ENCODE measurements at regions not wholly inside any gene's neighbourhood (a gene's known extent, or its start where the extent isn't known, plus 50 kb on each side); places are given as distances from the start of the nearest gene placed in this dataset.

GRCh38 chr2:107462181-107462580 is 364.5 kb upstream of the RGPD4 start:
- Histone ChIP-seq H3K79me2 (ENCODE audit: insufficient read depth, low read depth) (no peaks in the 10 kb centered on the region), H3K4me1 (ENCODE audit: low read depth, poor library complexity, severe bottlenecking) (no peaks in the 10 kb centered on the region), H3K27me3 (ENCODE audit: insufficient read depth, low read depth) (no peaks in the 10 kb centered on the region), H2AFZ (ENCODE audit: low read depth) (no peak overlapping the region), H3K4me2 (no peak overlapping the region), H3K9ac (no peak overlapping the region), H3K36me3 (ENCODE audit: insufficient read depth) (no peaks in the 10 kb centered on the region), H3K4me3 (IDR thresholded peaks at IDR 0.05; ENCODE audit: insufficient read depth, low read depth, low read length) (no peak overlapping the region), H4K20me1 (ENCODE audit: insufficient read depth) (no peaks in the 10 kb centered on the region), H3K27ac (no peak overlapping the region)
- no peak for TF ChIP-seq CTCF (conservative IDR thresholded peaks at IDR 0.05; ENCODE audit: low read depth, low read length)

GRCh38 chr2:107466241-107466640 is 360.5 kb upstream of the RGPD4 start:
- H3K4me1 ChIP-seq (ENCODE audit: low read depth, poor library complexity, severe bottlenecking) = no peaks in the 10 kb centered on the region
- no peak for TF ChIP-seq CTCF (conservative IDR thresholded peaks at IDR 0.05; ENCODE audit: low read depth, low read length)
- H3K9ac ChIP-seq = no peak overlapping the region
- no peaks in the 10 kb centered on the region for H3K79me2 ChIP-seq (ENCODE audit: insufficient read depth, low read depth)
- H3K4me2 ChIP-seq = no peak overlapping the region
- H3K36me3 ChIP-seq (ENCODE audit: insufficient read depth) = no peaks in the 10 kb centered on the region
- H3K27me3 ChIP-seq (ENCODE audit: insufficient read depth, low read depth) = no peaks in the 10 kb centered on the region
- H3K27ac ChIP-seq = no peak overlapping the region
- no peaks in the 10 kb centered on the region for H4K20me1 ChIP-seq (ENCODE audit: insufficient read depth)
- H2AFZ ChIP-seq (ENCODE audit: low read depth) = no peak overlapping the region
- H3K4me3 ChIP-seq (IDR thresholded peaks at IDR 0.05; ENCODE audit: insufficient read depth, low read depth, low read length) = no peak overlapping the region

- H4K20me1 ChIP-seq (ENCODE audit: insufficient read depth) = no peaks in the 10 kb centered on the region
- no peak for TF ChIP-seq CTCF (conservative IDR thresholded peaks at IDR 0.05; ENCODE audit: low read depth, low read length)
- H2AFZ ChIP-seq (ENCODE audit: low read depth) = no peak overlapping the region
- no peak overlapping the region for H3K27ac ChIP-seq
- no peak overlapping the region for H3K9ac ChIP-seq
- H3K36me3 ChIP-seq (ENCODE audit: insufficient read depth) = no peaks in the 10 kb centered on the region
- no peak overlapping the region for H3K4me2 ChIP-seq
- H3K79me2 ChIP-seq (ENCODE audit: insufficient read depth, low read depth) = no peaks in the 10 kb centered on the region
- H3K4me3 ChIP-seq (IDR thresholded peaks at IDR 0.05; ENCODE audit: insufficient read depth, low read depth, low read length) = no peak overlapping the region
- no peaks in the 10 kb centered on the region for H3K27me3 ChIP-seq (ENCODE audit: insufficient read depth, low read depth)
- no peaks in the 10 kb centered on the region for H3K4me1 ChIP-seq (ENCODE audit: low read depth, poor library complexity, severe bottlenecking)
Measured at GRCh38 chr2:107466984-107467773, 359.5 kb upstream of the RGPD4 start.

GRCh38 chr2:107469437-107469995 is 357.2 kb upstream of the RGPD4 start:
- H3K4me2 ChIP-seq = no peak overlapping the region
- no peaks in the 10 kb centered on the region for H3K36me3 ChIP-seq (ENCODE audit: insufficient read depth)
- H3K9ac ChIP-seq = no peak overlapping the region
- no peaks in the 10 kb centered on the region for H3K4me1 ChIP-seq (ENCODE audit: low read depth, poor library complexity, severe bottlenecking)
- no peak overlapping the region for H2AFZ ChIP-seq (ENCODE audit: low read depth)
- H3K27ac ChIP-seq = no peak overlapping the region
- H3K4me3 ChIP-seq (IDR thresholded peaks at IDR 0.05; ENCODE audit: insufficient read depth, low read depth, low read length) = no peak overlapping the region
- TF ChIP-seq CTCF (conservative IDR thresholded peaks at IDR 0.05; ENCODE audit: low read depth, low read length) = no peak
- H4K20me1 ChIP-seq (ENCODE audit: insufficient read depth) = no peaks in the 10 kb centered on the region
- no peaks in the 10 kb centered on the region for H3K27me3 ChIP-seq (ENCODE audit: insufficient read depth, low read depth)
- H3K79me2 ChIP-seq (ENCODE audit: insufficient read depth, low read depth) = no peaks in the 10 kb centered on the region
